Smooth muscle cell (in vitro differentiated cells): ENCODE measurements at regions not wholly inside any gene's neighbourhood (a gene's known extent, or its start where the extent isn't known, plus 50 kb on each side); places are given as distances from the start of the nearest gene placed in this dataset.

Source experiments
- DNase-seq: peaks from one replicate; lab custom pipeline; 2025; ENCODE audit not compliant: unreplicated experiment; lab: John Stamatoyannopoulos, UW
- H2AFZ ChIP-seq: fragments of 200-600 bp; sonication (generic); 2 replicates; pipeline ENCODE4 v1.6.0; 2016; ENCODE audit warnings: antibody characterized with exemption, low read depth, mild to moderate bottlenecking
- H3F3A ChIP-seq: fragments of 200-600 bp; sonication (generic); 2 replicates; pipeline ENCODE4 v1.6.0; 2017; ENCODE audit warnings: antibody characterized with exemption, low read depth
- H3K27ac ChIP-seq: fragments of 200-600 bp; sonication (generic); 2 replicates; pipeline ENCODE4 v1.5.1; 2016; ENCODE audit warnings: low read depth, mild to moderate bottlenecking
- H3K27me3 ChIP-seq: fragments of 200-600 bp; sonication (generic); 2 replicates; pipeline ENCODE4 v1.6.1; 2016; ENCODE audit warnings: low read depth, mild to moderate bottlenecking
- H3K36me3 ChIP-seq: fragments of 200-600 bp; sonication (generic); 2 replicates; pipeline ENCODE4 v1.5.1; 2016; ENCODE audit warnings: low read depth
- H3K4me1 ChIP-seq: fragments of 200-600 bp; sonication (generic); 2 replicates; pipeline ENCODE4 v1.5.1; 2016; ENCODE audit warnings: low read depth
- H3K4me2 ChIP-seq: fragments of 200-600 bp; sonication (generic); 2 replicates; pipeline ENCODE4 v1.6.0; 2016; ENCODE audit warnings: mild to moderate bottlenecking
- H3K4me3 ChIP-seq: fragments of 200-600 bp; sonication (generic); 2 replicates; pipeline ENCODE4 v1.5.1; 2016; ENCODE audit warnings: mild to moderate bottlenecking
- H3K79me2 ChIP-seq: fragments of 200-600 bp; sonication (generic); 2 replicates; pipeline ENCODE4 v1.6.0; 2016; ENCODE audit warnings: low read depth, mild to moderate bottlenecking
- H3K9ac ChIP-seq: fragments of 200-600 bp; sonication (generic); 2 replicates; pipeline ENCODE4 v1.6.0; 2016; ENCODE audit warnings: low read depth
- H3K9me3 ChIP-seq: fragments of 200-600 bp; sonication (generic); replicated peaks from 2 replicates; pipeline ENCODE4 v1.5.1; 2016; ENCODE audit warnings: low read depth
- H4K20me1 ChIP-seq: fragments of 200-600 bp; sonication (generic); 2 replicates; pipeline ENCODE4 v1.6.0; 2016; ENCODE audit warnings: low read depth
- WGBS: methylation state at CpG from one replicate; pipeline ENCODE4 v1.1.7; 2016; ENCODE audit warnings: low lambda C conversion rate; 5-methylcytosine and 5-hydroxymethylcytosine counted together
- TF ChIP-seq, protein P1 (sequence below): fragments of 200-600 bp; sonication (generic); IDR thresholded peaks from 2 replicates; pipeline ENCODE4 v1.5.1; 2017; ENCODE audit warnings: borderline replicate concordance, mild to moderate bottlenecking, antibody characterized with exemption; ENCODE audit not compliant: insufficient read depth, poor library complexity, severe bottlenecking

DNA sequence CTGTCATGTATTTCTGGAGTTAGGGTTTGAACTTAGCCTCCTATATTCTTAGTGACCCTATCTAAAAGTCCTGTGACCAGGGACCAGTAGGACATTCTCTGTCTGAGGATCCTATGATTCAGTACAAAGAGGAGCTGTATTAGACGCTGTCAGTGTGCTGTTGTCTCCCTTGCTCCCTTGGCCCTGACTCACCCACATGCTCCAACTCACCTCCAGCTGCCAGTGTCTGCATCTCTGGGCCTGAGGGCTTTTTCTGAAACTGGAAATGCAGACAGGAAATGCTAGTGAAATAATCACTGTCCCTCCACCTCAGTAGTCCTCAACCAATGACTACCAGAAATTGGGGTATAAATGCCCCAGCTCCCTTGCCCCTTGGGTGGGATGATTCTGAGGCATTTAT lies 535.3 kb upstream of the RPS6KA3 start:
- no peak overlapping the region for H3K4me2 ChIP-seq
- no peaks in the 10 kb centered on the region for H3K79me2 ChIP-seq
- no peaks in the 10 kb centered on the region for H3K36me3 ChIP-seq
- no peaks in the 10 kb centered on the region for H3K4me1 ChIP-seq
- H3K4me3 ChIP-seq = no peak overlapping the region
- no peak for DNase-seq
- no peaks in the 10 kb centered on the region for H3F3A ChIP-seq
- H3K9me3 ChIP-seq = no peaks in the 10 kb centered on the region
- no peaks in the 10 kb centered on the region for H4K20me1 ChIP-seq
- H3K27me3 ChIP-seq = no peaks in the 10 kb centered on the region
- H3K27ac ChIP-seq = peak overlapping the region; percentile 39
- WGBS = 22% methylated on average over 1 of the region's 1 CpG
- no peak overlapping the region for H2AFZ ChIP-seq
- TF ChIP-seq, protein P1, sequence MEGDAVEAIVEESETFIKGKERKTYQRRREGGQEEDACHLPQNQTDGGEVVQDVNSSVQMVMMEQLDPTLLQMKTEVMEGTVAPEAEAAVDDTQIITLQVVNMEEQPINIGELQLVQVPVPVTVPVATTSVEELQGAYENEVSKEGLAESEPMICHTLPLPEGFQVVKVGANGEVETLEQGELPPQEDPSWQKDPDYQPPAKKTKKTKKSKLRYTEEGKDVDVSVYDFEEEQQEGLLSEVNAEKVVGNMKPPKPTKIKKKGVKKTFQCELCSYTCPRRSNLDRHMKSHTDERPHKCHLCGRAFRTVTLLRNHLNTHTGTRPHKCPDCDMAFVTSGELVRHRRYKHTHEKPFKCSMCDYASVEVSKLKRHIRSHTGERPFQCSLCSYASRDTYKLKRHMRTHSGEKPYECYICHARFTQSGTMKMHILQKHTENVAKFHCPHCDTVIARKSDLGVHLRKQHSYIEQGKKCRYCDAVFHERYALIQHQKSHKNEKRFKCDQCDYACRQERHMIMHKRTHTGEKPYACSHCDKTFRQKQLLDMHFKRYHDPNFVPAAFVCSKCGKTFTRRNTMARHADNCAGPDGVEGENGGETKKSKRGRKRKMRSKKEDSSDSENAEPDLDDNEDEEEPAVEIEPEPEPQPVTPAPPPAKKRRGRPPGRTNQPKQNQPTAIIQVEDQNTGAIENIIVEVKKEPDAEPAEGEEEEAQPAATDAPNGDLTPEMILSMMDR = no peak
- no peak overlapping the region for H3K9ac ChIP-seq

DNA sequence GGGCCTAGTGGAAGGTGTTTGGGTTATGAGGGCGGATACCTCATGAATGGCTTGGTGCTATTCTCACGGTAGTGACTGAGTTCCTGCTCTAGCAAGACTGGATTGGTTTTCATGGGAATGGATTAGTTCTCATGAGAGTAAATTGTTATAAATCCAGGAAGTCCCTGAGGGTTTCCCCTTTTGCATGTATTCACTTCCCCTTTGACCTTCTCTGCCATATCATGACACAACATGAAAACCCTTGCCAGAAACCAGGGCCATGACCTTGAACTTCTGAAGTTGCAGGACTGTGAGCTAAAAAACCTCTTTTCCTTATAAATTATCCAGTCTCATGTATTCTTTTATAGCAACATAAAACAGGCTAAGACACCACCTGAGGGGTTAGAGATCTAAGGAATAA lies 529.7 kb upstream of the RPS6KA3 start:
- H3K4me2 ChIP-seq = no peak overlapping the region
- no peaks in the 10 kb centered on the region for H3K79me2 ChIP-seq
- WGBS = 84% methylated on average over 2 of the region's 2 CpGs

DNA sequence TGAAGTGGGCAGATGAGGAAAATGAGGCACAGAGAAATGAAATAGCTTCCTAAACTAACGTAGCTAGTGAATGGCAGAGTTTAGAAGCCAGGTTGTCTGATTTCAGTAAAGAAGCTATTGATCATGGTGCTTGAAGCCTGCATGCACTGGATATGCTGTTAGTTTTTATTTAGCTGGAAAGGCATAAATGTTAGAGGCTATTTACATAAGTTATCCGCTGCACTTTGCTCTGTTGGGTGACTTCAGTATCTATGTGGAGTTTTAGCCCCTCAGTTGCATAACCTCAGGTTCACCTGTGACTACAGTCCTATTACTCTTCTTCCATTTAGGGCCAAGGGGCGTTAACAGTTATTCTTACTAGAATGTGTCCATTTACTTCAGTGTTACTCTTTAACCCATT lies 522.4 kb upstream of the RPS6KA3 start:
- no peak overlapping the region for H3K4me2 ChIP-seq
- 53% methylated on average over 3 of the region's 3 CpGs for whole genome bisulfite sequencing
- no peaks in the 10 kb centered on the region for H3K4me1 ChIP-seq
- no peak overlapping the region for H3K9ac ChIP-seq
- no peak for DNase-seq
- no peaks in the 10 kb centered on the region for H3K36me3 ChIP-seq
- H3K9me3 ChIP-seq = no peaks in the 10 kb centered on the region
- no peaks in the 10 kb centered on the region for H3K27me3 ChIP-seq
- no peaks in the 10 kb centered on the region for H3K79me2 ChIP-seq
- H4K20me1 ChIP-seq = no peaks in the 10 kb centered on the region
- no peak overlapping the region for H3K27ac ChIP-seq
- no peak overlapping the region for H2AFZ ChIP-seq
- H3F3A ChIP-seq = no peaks in the 10 kb centered on the region
- TF ChIP-seq, protein P1 = no peak
- no peak overlapping the region for H3K4me3 ChIP-seq

More for the DNA sequence above, 529.7 kb upstream of the RPS6KA3 start:
- no peak overlapping the region for H2AFZ ChIP-seq
- H3K4me1 ChIP-seq = no peaks in the 10 kb centered on the region
- H3K27me3 ChIP-seq = no peaks in the 10 kb centered on the region
- no peaks in the 10 kb centered on the region for H3K36me3 ChIP-seq
- H3K9ac ChIP-seq = no peak overlapping the region
- no peak overlapping the region for H3K27ac ChIP-seq
- DNase-seq = no peak
- no peak overlapping the region for H3K4me3 ChIP-seq
- H3K9me3 ChIP-seq = no peaks in the 10 kb centered on the region
- TF ChIP-seq, protein P1 = no peak
- no peaks in the 10 kb centered on the region for H3F3A ChIP-seq
- no peaks in the 10 kb centered on the region for H4K20me1 ChIP-seq

DNA sequence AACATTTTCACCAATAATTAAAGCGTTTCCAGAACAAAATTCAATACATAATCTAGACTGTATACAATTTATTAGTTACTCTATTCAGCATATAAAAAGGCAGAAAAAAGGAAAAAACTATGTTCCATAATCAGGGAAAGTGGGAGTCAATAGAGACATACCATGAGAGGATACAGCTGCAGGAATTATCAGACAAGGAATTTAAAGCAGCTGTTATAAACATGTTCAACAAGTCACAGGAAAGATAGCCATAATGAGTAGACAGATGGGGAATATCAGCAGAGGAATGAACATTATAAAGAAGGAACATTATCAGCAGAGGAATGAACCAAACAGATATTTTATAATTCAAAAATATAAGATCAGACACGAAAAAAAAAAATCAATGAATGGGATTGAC lies 500.6 kb upstream of the RPS6KA3 start:
- no peaks in the 10 kb centered on the region for H4K20me1 ChIP-seq
- no peak overlapping the region for H3K9ac ChIP-seq
- no peak for DNase-seq
- 58% methylated on average over 2 of the region's 2 CpGs for WGBS
- H3K9me3 ChIP-seq = no peaks in the 10 kb centered on the region
- H3K27me3 ChIP-seq = no peaks in the 10 kb centered on the region
- TF ChIP-seq, protein P1 = no peak
- H3K79me2 ChIP-seq = no peaks in the 10 kb centered on the region
- H3F3A ChIP-seq = no peaks in the 10 kb centered on the region
- H3K4me3 ChIP-seq = no peak overlapping the region
- no peak overlapping the region for H2AFZ ChIP-seq
- no peaks in the 10 kb centered on the region for H3K4me1 ChIP-seq
- no peaks in the 10 kb centered on the region for H3K36me3 ChIP-seq
- no peak overlapping the region for H3K4me2 ChIP-seq
- H3K27ac ChIP-seq = no peak overlapping the region
